ENCODE measurements at regions not wholly inside any gene's neighbourhood (a gene's known extent, or its start where the extent isn't known, plus 50 kb on each side); places are given as distances from the start of the nearest gene placed in this dataset.

DNA sequence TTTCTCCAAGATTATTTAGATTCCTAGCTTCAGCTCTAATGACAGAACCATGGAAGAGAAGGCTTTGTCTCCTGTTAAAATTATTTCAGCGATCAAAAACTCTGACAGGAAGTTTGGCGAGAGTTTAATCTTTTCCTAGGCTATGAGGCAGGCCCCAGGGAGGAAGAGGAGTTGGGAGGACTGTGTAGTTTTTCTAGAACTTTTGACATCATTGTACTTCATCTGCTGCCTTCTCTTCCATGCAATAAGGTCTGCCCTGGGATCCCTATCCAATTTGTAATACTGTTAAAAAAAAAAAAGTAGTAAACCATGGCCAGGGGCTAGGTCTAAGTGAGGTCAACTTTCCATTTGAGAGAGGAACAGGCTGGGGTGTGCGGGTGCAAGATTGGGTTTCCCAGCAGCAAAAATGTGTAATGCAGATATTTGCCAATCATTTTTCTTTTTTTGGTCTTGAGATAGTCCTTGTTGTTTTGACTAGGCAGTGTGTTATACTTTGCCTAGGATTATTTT lies 261.9 kb upstream of the ANKH start:
- TF ChIP-seq POLR2A (IDR thresholded peaks at IDR 0.05; ENCODE audit: low read length) (no peak), GATA1 (IDR thresholded peaks at IDR 0.05; ENCODE audit: low read depth, low read length) (no peak)
